ENCODE measurements at regions not wholly inside any gene's neighbourhood (a gene's known extent, or its start where the extent isn't known, plus 50 kb on each side); places are given as distances from the start of the nearest gene placed in this dataset.

GRCh38 chr6:92710048-92710447 lies 709.3 kb downstream of the EPHA7 start:
- TF ChIP-seq CTCF (IDR thresholded peaks at IDR 0.05) (no peak), POLR2A (IDR thresholded peaks at IDR 0.05) (no peak)
